ENCODE measurements at regions not wholly inside any gene's neighbourhood (a gene's known extent, or its start where the extent isn't known, plus 50 kb on each side); places are given as distances from the start of the nearest gene placed in this dataset.

GRCh38 chrX:43314525-43314924 is 341.6 kb upstream of the MAOA start:
- no peaks in the 10 kb centered on the region for H3K36me3 Mint-ChIP-seq
- ATAC-seq: no peak
- no peak for DNase-seq (ENCODE audit: low spot score in 2 of 2)
- H3K4me1 Mint-ChIP-seq: no peaks in the 10 kb centered on the region
- no peak overlapping the region for H3K4me3 Mint-ChIP-seq
- no peaks in the 10 kb centered on the region for H3K9me3 Mint-ChIP-seq
- H3K27ac Mint-ChIP-seq: no peak overlapping the region

DNA sequence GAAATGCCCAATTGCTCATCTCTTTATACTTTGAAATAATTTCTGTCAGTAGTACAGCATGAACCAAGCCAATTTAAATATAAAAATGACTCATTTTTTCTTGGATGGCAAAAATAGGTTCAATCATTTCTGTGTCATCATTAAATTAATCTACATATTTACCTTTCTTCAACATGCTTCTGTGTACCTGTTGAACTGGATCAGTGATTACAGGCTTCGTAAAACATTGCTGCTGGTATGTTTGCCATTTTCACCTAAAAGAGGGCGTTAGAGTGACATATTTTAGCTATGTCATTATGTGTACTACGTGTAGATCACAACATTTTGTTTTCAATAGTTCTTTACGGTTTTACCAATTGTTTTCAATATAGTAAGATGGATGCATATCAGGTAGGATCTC is 340.5 kb upstream of the MAOA start:
- Mint-ChIP-seq H3K27ac (no peak overlapping the region), H3K4me1 (no peaks in the 10 kb centered on the region), H3K36me3 (no peaks in the 10 kb centered on the region), H3K9me3 (no peaks in the 10 kb centered on the region), H3K4me3 (no peak overlapping the region)
- ATAC-seq: no peak
- no peak for DNase-seq (ENCODE audit: low spot score in 2 of 2)

DNA sequence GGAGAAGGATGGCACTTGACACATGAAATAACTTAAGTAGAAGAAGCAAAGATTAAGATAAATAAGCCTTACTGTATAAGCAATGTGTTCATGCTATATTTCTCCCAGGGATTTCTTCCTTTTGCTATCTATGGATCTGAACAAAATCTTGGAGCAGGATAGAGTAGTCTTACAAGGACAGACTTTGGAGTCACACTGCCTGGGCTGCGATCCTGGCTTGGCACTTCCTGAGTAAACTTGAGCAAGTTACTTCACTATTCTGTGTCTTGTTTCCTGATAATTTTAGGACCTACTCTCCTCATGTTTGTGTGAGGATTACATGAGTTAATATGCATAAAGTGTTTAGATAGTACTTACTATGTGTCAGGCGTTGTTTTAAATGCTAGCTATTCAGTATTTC is 340.0 kb upstream of the MAOA start:
- no peak overlapping the region for H3K27ac Mint-ChIP-seq
- H3K4me1 Mint-ChIP-seq: no peaks in the 10 kb centered on the region
- DNase-seq (ENCODE audit: low spot score in 2 of 2) (no peak), ATAC-seq (no peak)
- H3K9me3 Mint-ChIP-seq: no peaks in the 10 kb centered on the region
- H3K4me3 Mint-ChIP-seq: no peak overlapping the region
- H3K36me3 Mint-ChIP-seq: no peaks in the 10 kb centered on the region

DNA sequence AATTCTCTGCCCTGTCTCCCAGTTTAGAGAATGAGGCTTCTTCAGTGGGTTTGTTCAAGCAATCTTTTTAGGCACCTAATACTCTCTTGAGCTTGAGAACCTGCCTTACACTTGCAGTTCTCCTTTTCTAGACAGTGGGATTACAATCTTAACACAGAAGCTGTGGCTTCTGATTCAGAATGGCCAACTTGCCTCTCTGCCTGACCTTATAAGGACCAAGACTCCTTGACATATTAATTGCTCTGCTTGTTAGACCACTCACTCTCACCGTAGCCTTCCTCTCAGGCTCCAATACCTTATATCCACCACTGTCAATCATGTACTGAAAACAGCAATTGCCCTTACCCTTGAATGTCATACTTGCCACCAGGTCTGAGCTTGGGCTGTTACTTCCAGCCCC is 338.7 kb upstream of the MAOA start:
- Mint-ChIP-seq H3K4me3 (no peak overlapping the region), H3K27ac (no peak overlapping the region), H3K9me3 (no peaks in the 10 kb centered on the region), H3K4me1 (no peaks in the 10 kb centered on the region), H3K36me3 (no peaks in the 10 kb centered on the region)
- ATAC-seq: no peak
- DNase-seq (ENCODE audit: low spot score in 2 of 2): no peak

DNA sequence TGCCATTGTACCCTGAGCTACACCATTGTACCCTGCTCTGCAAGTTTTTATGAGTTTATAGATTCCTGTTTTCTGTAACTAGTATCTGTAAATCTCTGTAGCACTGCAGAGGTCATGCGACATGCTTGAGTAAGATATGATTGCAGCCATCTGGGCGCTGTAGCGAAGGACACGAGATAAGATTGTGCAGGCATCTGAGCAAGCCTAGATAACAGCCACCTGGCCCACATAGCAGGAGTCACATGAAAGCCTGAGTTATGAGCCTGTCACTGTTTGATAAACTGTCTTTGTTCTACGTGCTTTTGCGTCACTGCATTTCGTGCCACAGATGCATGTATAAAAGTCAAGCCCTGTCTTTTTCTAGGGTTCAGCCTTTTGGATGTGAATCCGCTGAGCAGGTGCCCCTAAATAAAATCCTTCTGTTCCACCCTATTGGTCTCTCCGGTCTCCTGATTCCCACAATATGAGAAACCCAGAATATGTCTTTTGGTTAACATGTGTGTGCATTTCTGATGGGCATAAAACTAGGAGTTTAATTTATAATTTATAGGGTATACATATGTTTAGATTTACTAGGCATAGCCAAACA is 327.6 kb upstream of the MAOA start:
- Mint-ChIP-seq H3K4me3 (no peak overlapping the region), H3K9me3 (no peaks in the 10 kb centered on the region), H3K27ac (no peak overlapping the region), H3K36me3 (no peaks in the 10 kb centered on the region), H3K4me1 (no peaks in the 10 kb centered on the region)
- no peak for DNase-seq (ENCODE audit: low spot score in 2 of 2)
- ATAC-seq: no peak

GRCh38 chrX:43333543-43333942 is 322.6 kb upstream of the MAOA start:
- DNase-seq (ENCODE audit: low spot score in 2 of 2) (no peak), ATAC-seq (no peak)
- no peaks in the 10 kb centered on the region for H3K4me1 Mint-ChIP-seq
- no peaks in the 10 kb centered on the region for H3K36me3 Mint-ChIP-seq
- no peak overlapping the region for H3K4me3 Mint-ChIP-seq
- H3K27ac Mint-ChIP-seq: no peak overlapping the region
- no peaks in the 10 kb centered on the region for H3K9me3 Mint-ChIP-seq

- no peak overlapping the region for H3K27ac Mint-ChIP-seq
- no peak overlapping the region for H3K4me3 Mint-ChIP-seq
- no peaks in the 10 kb centered on the region for H3K9me3 Mint-ChIP-seq
- peaks cover 16% of the 10 kb centered on the region for H3K4me1 Mint-ChIP-seq
- DNase-seq (ENCODE audit: low spot score in 2 of 2) (no peak), ATAC-seq (peak; percentile 43)
- no peaks in the 10 kb centered on the region for H3K36me3 Mint-ChIP-seq
Measured at GRCh38 chrX:43345166-43345565, 310.9 kb upstream of the MAOA start.

DNA sequence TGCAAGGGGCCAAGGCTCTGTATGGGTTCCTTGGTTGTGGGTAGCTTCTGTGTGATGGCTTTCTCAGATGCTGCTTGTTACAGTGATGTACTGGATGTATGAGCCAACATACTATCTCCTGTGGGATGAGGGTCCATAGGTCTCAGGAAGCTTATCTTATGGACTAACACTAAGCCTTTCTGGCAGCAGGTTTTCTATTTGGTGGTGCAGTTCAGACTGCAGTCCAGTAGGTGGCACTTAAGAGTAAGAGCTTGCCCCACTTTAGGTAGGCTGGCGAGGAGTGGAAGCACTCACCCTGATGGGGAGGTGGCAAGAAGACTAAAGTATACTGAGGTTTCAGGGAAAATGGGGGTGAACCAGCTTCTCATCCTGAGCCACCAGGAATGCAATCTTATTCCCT is 306.7 kb upstream of the MAOA start:
- Mint-ChIP-seq H3K27ac (no peak overlapping the region), H3K36me3 (no peaks in the 10 kb centered on the region), H3K4me1 (peaks cover 14% of the 10 kb centered on the region), H3K9me3 (no peaks in the 10 kb centered on the region), H3K4me3 (no peak overlapping the region)
- no peak for ATAC-seq
- peak; percentile 2 to 53 for DNase-seq (ENCODE audit: low spot score in 2 of 2)

DNA sequence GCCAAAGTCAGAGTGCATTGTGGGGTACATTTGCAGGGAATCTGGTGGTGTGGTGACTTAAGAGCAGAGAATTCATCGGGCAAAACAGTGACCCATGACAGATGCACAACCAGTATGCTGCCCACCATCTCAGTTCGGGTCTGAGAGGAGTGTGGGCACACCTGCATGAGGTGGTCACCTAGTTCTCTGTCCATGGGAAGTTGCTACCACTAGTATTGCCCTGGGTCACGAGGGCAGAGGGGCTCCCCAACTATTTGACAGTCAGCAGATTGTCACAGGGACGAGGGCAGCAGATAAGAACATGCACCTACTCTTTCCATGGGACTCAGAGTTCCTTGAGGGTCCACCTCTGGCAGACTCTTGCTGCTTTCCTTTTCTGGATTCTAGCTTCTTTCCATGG is 305.2 kb upstream of the MAOA start:
- Mint-ChIP-seq H3K27ac (no peak overlapping the region), H3K9me3 (no peaks in the 10 kb centered on the region)
- ATAC-seq: no peak

DNA sequence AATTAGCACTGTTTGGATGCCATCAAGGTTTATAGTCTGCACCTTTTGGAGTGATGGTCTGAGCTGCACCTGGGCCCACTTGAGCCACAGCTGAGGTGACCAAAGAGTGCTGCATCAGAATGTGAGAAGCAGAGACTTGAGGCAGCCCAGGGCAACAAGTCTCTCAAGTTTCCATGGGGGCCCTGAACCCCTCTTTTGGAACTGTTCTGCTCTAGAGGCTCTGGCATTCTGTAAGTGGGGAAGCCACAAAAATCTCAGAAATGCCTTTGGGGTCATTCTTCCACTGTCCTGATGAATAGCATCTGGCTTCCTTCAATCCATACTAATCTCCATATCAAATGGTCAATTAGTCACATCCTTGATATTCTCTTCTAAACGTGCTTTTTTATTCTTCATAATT is 298.4 kb upstream of the MAOA start:
- ATAC-seq (no peak), DNase-seq (ENCODE audit: low spot score in 2 of 2) (no peak)
- Mint-ChIP-seq H3K36me3 (no peaks in the 10 kb centered on the region), H3K4me3 (no peak overlapping the region), H3K9me3 (no peaks in the 10 kb centered on the region), H3K27ac (no peak overlapping the region), H3K4me1 (no peaks in the 10 kb centered on the region)

More for the DNA sequence above, 305.2 kb upstream of the MAOA start:
- peaks cover under 1% of the 10 kb centered on the region for H3K4me1 Mint-ChIP-seq
- H3K4me3 Mint-ChIP-seq: no peak overlapping the region
- no peaks in the 10 kb centered on the region for H3K36me3 Mint-ChIP-seq
- DNase-seq (ENCODE audit: low spot score in 2 of 2): no peak

DNA sequence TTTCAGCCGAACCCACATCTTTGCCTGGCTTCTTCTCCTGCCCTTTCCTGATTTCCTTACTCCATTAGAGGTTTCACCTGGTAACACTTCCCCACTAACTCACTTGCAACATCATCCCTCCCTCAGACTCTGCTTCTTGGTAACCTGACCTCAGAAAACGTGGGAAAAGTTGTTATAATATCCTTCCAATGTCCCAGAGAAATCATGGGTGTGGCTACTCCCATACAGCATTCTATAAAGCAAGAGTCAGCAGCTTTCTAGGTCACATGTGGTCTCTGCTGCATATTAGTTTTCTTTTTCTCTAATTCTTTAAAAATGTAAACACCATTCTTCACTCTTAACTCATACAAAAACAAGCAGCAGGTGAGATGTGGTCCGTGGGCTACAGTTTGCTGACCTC is 283.1 kb upstream of the MAOA start:
- Mint-ChIP-seq H3K36me3 (no peaks in the 10 kb centered on the region), H3K4me3 (no peak overlapping the region), H3K4me1 (peaks cover 7% of the 10 kb centered on the region), H3K27ac (no peak overlapping the region), H3K9me3 (peaks cover 8% of the 10 kb centered on the region)
- DNase-seq (ENCODE audit: low spot score in 2 of 2) (no peak), ATAC-seq (no peak)

DNA sequence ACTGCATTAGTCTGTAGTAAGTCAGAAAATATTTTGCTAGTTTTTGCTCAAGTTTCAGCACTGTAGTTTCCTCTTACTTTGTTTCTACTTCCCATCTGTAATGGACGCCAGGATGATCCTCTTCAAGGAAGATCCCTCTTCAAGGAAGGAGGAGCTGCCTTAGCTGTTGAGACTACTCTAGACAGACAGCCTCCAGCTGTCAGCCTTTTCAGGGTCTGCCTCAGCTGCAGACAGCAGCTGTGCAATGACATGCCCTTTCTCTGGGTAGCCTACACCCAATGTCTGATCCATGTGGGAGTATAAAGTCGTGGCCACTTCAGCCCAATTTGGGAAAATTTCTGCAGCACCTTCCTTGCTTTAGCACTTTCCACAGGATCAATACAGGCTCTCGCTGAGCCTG is 281.0 kb upstream of the MAOA start:
- Mint-ChIP-seq H3K36me3 (no peaks in the 10 kb centered on the region), H3K4me1 (peaks cover 7% of the 10 kb centered on the region), H3K27ac (no peak overlapping the region), H3K4me3 (no peak overlapping the region), H3K9me3 (peaks cover 4% of the 10 kb centered on the region)
- ATAC-seq (no peak), DNase-seq (ENCODE audit: low spot score in 2 of 2) (no peak)

- Mint-ChIP-seq H3K4me3 (no peak overlapping the region), H3K27ac (no peak overlapping the region), H3K36me3 (no peaks in the 10 kb centered on the region), H3K9me3 (no peaks in the 10 kb centered on the region), H3K4me1 (no peaks in the 10 kb centered on the region)
- DNase-seq (ENCODE audit: low spot score in 2 of 2) (no peak), ATAC-seq (no peak)
Measured at GRCh38 chrX:43380704-43381103, 275.4 kb upstream of the MAOA start.

- ATAC-seq (no peak), DNase-seq (ENCODE audit: low spot score in 2 of 2) (no peak)
- Mint-ChIP-seq H3K27ac (no peak overlapping the region), H3K36me3 (no peaks in the 10 kb centered on the region), H3K4me1 (no peaks in the 10 kb centered on the region), H3K9me3 (no peaks in the 10 kb centered on the region), H3K4me3 (no peak overlapping the region)
Measured at GRCh38 chrX:43386875-43387274, 269.2 kb upstream of the MAOA start.

GRCh38 chrX:43405191-43405590 is 250.9 kb upstream of the MAOA start:
- no peak for ATAC-seq
- Mint-ChIP-seq H3K36me3 (no peaks in the 10 kb centered on the region), H3K4me3 (no peak overlapping the region), H3K27ac (no peak overlapping the region), H3K9me3 (no peaks in the 10 kb centered on the region), H3K4me1 (no peaks in the 10 kb centered on the region)
- no peak for DNase-seq (ENCODE audit: low spot score in 2 of 2)

GRCh38 chrX:43423876-43424275 is 232.2 kb upstream of the MAOA start:
- H3K4me1 Mint-ChIP-seq: no peaks in the 10 kb centered on the region
- no peaks in the 10 kb centered on the region for H3K9me3 Mint-ChIP-seq
- ATAC-seq (no peak), DNase-seq (ENCODE audit: low spot score in 2 of 2) (no peak)
- H3K27ac Mint-ChIP-seq: no peak overlapping the region
- no peaks in the 10 kb centered on the region for H3K36me3 Mint-ChIP-seq
- H3K4me3 Mint-ChIP-seq: no peak overlapping the region

- H3K9me3 Mint-ChIP-seq: no peaks in the 10 kb centered on the region
- H3K4me1 Mint-ChIP-seq: no peaks in the 10 kb centered on the region
- no peaks in the 10 kb centered on the region for H3K36me3 Mint-ChIP-seq
- DNase-seq (ENCODE audit: low spot score in 2 of 2) (no peak), ATAC-seq (no peak)
- H3K27ac Mint-ChIP-seq: no peak overlapping the region
- no peak overlapping the region for H3K4me3 Mint-ChIP-seq
Measured at GRCh38 chrX:43436517-43436916, 219.6 kb upstream of the MAOA start.
